Activated B cell treated with CpG ODN at 0.5 μM for 24 hours (primary cell): ENCODE measurements at regions not wholly inside any gene's neighbourhood (a gene's known extent, or its start where the extent isn't known, plus 50 kb on each side); places are given as distances from the start of the nearest gene placed in this dataset.
A peak's percentile ranks its signal among the peaks of the same experiment; 100 is the strongest.

Experiments used
- ATAC-seq: fragments of 200-7000 bp; cut with Tn5 transposase; one replicate; pipeline ENCODE4 v1.10.0; 2021; ENCODE audit warnings: low read depth, mild to moderate bottlenecking, moderate library complexity
- CTCF ChIA-PET: fragments of 350-600 bp; sonication (Branson Sonifier 250); formaldehyde crosslinking; loops from one replicate; lab custom pipeline; 2021; ENCODE audit warnings: antibody characterized with exemption; lab: Charles Lee
- POLR2A ChIA-PET: fragments of 350-600 bp; sonication (Branson Sonifier 250); formaldehyde crosslinking; loops from one replicate; lab custom pipeline; 2021; ENCODE audit warnings: antibody characterized with exemption; lab: Charles Lee
- DNase-seq: peaks from one replicate; pipeline ENCODE4 v3.0.0; 2022
- H3K27ac Mint-ChIP-seq: one replicate; pipeline ENCODE4 v1.8.0; 2020; ENCODE audit warnings: mixed read lengths
- H3K27me3 Mint-ChIP-seq: one replicate; pipeline ENCODE4 v1.8.0; 2021; ENCODE audit warnings: mixed read lengths
- H3K36me3 Mint-ChIP-seq: one replicate; pipeline ENCODE4 v1.8.0; 2021; ENCODE audit warnings: low read depth, mixed read lengths
- H3K4me1 Mint-ChIP-seq: one replicate; pipeline ENCODE4 v1.8.0; 2021; ENCODE audit warnings: mixed read lengths
- H3K4me3 Mint-ChIP-seq: one replicate; pipeline ENCODE4 v1.8.0; 2020; ENCODE audit warnings: mild to moderate bottlenecking, mixed read lengths
- H3K9me3 Mint-ChIP-seq: one replicate; pipeline ENCODE4 v1.8.0; 2020; ENCODE audit warnings: mixed read lengths
- intact Hi-C: fragments of 100-400 bp; cut with micrococcal nuclease; formaldehyde crosslinking; loops from one replicate; pipeline ENCODE4 v1.15.1; 2024
- TF ChIP-seq, protein P1 (sequence below): fragments of 200-600 bp; IDR thresholded peaks from one replicate; pipeline ENCODE4 v1.8.0; 2022; ENCODE audit warnings: antibody characterized with exemption, mild to moderate bottlenecking

DNA sequence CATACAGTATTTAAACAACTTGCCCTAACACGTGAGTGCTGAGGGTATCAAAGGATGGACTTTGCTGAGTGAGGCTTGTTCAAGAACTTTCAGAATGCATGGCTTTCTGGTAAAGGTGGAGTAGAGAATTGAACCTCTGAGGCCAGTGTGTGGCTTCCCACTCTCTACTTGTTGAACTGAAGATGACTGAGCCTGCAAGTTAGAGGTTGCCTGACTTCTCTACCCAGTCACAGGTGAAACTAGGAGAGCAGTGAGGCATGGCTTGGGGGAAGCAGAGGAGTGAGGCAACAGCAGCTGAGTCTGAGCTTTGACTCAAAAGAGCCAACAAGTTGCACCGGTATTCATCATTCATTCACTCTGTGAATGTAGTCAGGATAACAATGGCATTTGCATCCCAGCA, 256.4 kb upstream of the SESN3 start:
- Mint-ChIP-seq H3K9me3 (peaks cover 5% of the 10 kb centered on the region), H3K36me3 (no peaks in the 10 kb centered on the region), H3K27ac (peak overlapping the region; percentile 84), H3K4me3 (no peak overlapping the region), H3K4me1 (peaks cover 14% of the 10 kb centered on the region), H3K27me3 (no peaks in the 10 kb centered on the region)
- TF ChIP-seq, protein P1, sequence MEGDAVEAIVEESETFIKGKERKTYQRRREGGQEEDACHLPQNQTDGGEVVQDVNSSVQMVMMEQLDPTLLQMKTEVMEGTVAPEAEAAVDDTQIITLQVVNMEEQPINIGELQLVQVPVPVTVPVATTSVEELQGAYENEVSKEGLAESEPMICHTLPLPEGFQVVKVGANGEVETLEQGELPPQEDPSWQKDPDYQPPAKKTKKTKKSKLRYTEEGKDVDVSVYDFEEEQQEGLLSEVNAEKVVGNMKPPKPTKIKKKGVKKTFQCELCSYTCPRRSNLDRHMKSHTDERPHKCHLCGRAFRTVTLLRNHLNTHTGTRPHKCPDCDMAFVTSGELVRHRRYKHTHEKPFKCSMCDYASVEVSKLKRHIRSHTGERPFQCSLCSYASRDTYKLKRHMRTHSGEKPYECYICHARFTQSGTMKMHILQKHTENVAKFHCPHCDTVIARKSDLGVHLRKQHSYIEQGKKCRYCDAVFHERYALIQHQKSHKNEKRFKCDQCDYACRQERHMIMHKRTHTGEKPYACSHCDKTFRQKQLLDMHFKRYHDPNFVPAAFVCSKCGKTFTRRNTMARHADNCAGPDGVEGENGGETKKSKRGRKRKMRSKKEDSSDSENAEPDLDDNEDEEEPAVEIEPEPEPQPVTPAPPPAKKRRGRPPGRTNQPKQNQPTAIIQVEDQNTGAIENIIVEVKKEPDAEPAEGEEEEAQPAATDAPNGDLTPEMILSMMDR: no peak
- peak; percentile 26 for DNase-seq
- peak; percentile 100 for ATAC-seq
- ChIA-PET POLR2A (interaction anchor here (0.7 to 1.3 kb wide), 5 partner anchors 10 to 256 kb away, joined by 3 to 10 read pairs (median 3); partner anchors contain the start of gene SESN3), CTCF (interaction anchor here (1.1 kb wide), 1 partner anchor 150 kb away, joined by 3 read pairs; no protein-coding TSS in a partner anchor)
- intact Hi-C loops: loop anchor here (5.0 kb wide), 1 partner anchor 220 kb away; no protein-coding TSS in a partner anchor

- Mint-ChIP-seq H3K27ac (peak overlapping the region; percentile 84), H3K4me3 (no peak overlapping the region), H3K36me3 (no peaks in the 10 kb centered on the region), H3K9me3 (peaks cover 5% of the 10 kb centered on the region), H3K27me3 (no peaks in the 10 kb centered on the region), H3K4me1 (peaks cover 14% of the 10 kb centered on the region)
- TF ChIP-seq, protein P1: no peak
- DNase-seq: no peak
- intact Hi-C loops: loop anchor here (5.0 kb wide), 1 partner anchor 220 kb away; no protein-coding TSS in a partner anchor
- ChIA-PET CTCF (interaction anchor here (0.7 to 1.1 kb wide), 2 partner anchors 25 to 150 kb away, joined by 3 read pairs; no protein-coding TSS in a partner anchor), POLR2A (interaction anchor here (0.6 to 1.3 kb wide), 4 partner anchors 9 to 330 kb away, joined by 3 to 10 read pairs (median 5); partner anchors contain the start of gene SESN3)
- no peak for ATAC-seq
Measured at GRCh38 chr11:95486979-95487378, 256.0 kb upstream of the SESN3 start.

DNA sequence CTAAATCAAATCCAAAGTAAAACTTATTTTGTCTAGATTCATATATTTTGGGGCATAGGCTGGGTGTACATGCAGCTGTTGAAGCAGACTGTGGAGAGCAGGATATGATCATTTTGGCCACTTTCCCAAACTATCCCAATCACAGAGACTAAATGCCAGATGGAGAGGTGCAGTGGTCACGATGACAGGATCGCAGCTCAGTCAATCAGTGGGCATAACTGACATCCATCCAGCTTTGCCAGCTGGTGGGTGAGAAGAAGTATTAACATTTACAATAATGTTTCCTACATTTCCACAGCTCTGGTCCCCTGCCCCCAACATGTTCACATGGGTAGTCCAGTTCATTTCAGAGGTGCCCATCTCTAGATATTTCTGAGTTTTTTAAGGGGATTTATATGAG, 255.5 kb upstream of the SESN3 start:
- ChIA-PET CTCF (interaction anchor here (0.7 kb wide), 1 partner anchor 26 kb away, joined by 3 read pairs; no protein-coding TSS in a partner anchor), POLR2A (interaction anchor here (0.6 to 1.1 kb wide), 2 partner anchors 13 to 330 kb away, joined by 3 to 7 read pairs; no protein-coding TSS in a partner anchor)
- intact Hi-C loops: loop anchor here (5.0 kb wide), 1 partner anchor 221 kb away; no protein-coding TSS in a partner anchor
- H3K4me3 Mint-ChIP-seq: no peak overlapping the region
- TF ChIP-seq, protein P1: no peak
- DNase-seq (no peak), ATAC-seq (no peak)
- H3K4me1 Mint-ChIP-seq: peaks cover 14% of the 10 kb centered on the region
- no peaks in the 10 kb centered on the region for H3K27me3 Mint-ChIP-seq
- H3K9me3 Mint-ChIP-seq: peaks cover 5% of the 10 kb centered on the region
- H3K36me3 Mint-ChIP-seq: no peaks in the 10 kb centered on the region
- peak overlapping the region; percentile 84 for H3K27ac Mint-ChIP-seq

GRCh38 chr11:95485115-95485900, 254.3 kb upstream of the SESN3 start:
- Mint-ChIP-seq H3K9me3 (no peaks in the 10 kb centered on the region), H3K27me3 (no peaks in the 10 kb centered on the region), H3K4me3 (no peak overlapping the region), H3K27ac (no peak overlapping the region), H3K4me1 (peaks cover 14% of the 10 kb centered on the region), H3K36me3 (no peaks in the 10 kb centered on the region)
- ChIA-PET CTCF (no interaction called here), POLR2A (interaction anchor here (0.7 kb wide), 1 partner anchor 221 kb away, joined by 3 read pairs; no protein-coding TSS in a partner anchor)
- intact Hi-C loops: loop anchor here (5.0 kb wide), 1 partner anchor 222 kb away; no protein-coding TSS in a partner anchor
- TF ChIP-seq, protein P1: no peak
- DNase-seq (no peak), ATAC-seq (no peak)

GRCh38 chr11:95483339-95483738, 252.3 kb upstream of the SESN3 start:
- H3K27me3 Mint-ChIP-seq: no peaks in the 10 kb centered on the region

More at GRCh38 chr11:95483339-95483738, 252.3 kb upstream of the SESN3 start:
- ATAC-seq (no peak), DNase-seq (no peak)
- no peak overlapping the region for H3K27ac Mint-ChIP-seq
- POLR2A ChIA-PET: interaction anchor here (0.7 kb wide), 1 partner anchor 16 kb away, joined by 3 read pairs; no protein-coding TSS in a partner anchor
- CTCF ChIA-PET: no interaction called here
- peaks cover 14% of the 10 kb centered on the region for H3K4me1 Mint-ChIP-seq
- H3K4me3 Mint-ChIP-seq: no peak overlapping the region
- intact Hi-C loops: no loop called here
- TF ChIP-seq, protein P1: no peak
- H3K36me3 Mint-ChIP-seq: no peaks in the 10 kb centered on the region
- no peaks in the 10 kb centered on the region for H3K9me3 Mint-ChIP-seq
